ENCODE measurements at regions not wholly inside any gene's neighbourhood (a gene's known extent, or its start where the extent isn't known, plus 50 kb on each side); places are given as distances from the start of the nearest gene placed in this dataset.

DNA sequence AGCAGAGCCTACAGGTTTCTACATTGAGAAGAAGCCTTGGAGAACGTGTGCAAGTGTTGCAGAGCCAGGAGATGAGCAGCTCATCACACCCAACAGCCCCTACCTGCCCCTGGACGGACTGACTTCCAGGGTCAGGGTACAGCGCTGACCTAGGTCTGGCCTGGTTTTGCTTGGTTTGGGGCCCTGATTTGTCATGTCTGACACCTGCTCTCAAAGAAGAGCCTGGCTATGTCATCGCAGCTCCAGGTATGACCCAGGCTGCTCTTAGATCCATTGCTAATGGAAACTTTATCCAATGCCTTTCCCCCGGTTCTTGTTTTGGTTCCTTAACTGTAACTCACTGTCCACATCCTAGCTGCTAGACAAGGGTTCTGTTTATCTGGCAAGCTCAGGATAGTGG, 149.5 kb downstream of the CXCL12 start:
- no peak for TF ChIP-seq POLR2A (IDR thresholded peaks at IDR 0.05; ENCODE audit: low read length)
- no peak for TF ChIP-seq GATA1 (IDR thresholded peaks at IDR 0.05; ENCODE audit: low read depth, low read length)

DNA sequence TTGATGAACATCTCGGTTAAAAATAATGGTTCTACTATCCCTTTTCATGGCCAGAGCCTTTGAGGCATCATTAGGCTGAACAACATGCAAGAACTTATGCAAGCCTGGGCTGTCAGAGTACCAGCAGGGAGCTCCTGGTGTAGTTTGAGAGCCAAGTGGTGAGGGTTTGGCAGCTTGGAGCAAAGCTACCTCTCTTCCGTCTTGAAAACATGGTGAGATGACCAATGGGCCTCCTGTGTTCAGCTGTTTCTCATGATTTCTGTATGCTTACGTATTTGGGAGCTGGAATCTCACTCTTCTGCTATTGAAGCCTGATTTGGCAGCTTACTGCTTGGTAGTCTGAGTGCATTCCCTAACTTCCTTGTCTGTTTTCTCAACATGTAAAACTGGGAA, 150.4 kb downstream of the CXCL12 start:
- DNase-seq = no peak
- TF ChIP-seq GATA1 (IDR thresholded peaks at IDR 0.05; ENCODE audit: low read depth, low read length) (no peak), POLR2A (IDR thresholded peaks at IDR 0.05; ENCODE audit: low read length) (no peak)

More for the DNA sequence above, 149.5 kb downstream of the CXCL12 start:
- no peak for DNase-seq

DNA sequence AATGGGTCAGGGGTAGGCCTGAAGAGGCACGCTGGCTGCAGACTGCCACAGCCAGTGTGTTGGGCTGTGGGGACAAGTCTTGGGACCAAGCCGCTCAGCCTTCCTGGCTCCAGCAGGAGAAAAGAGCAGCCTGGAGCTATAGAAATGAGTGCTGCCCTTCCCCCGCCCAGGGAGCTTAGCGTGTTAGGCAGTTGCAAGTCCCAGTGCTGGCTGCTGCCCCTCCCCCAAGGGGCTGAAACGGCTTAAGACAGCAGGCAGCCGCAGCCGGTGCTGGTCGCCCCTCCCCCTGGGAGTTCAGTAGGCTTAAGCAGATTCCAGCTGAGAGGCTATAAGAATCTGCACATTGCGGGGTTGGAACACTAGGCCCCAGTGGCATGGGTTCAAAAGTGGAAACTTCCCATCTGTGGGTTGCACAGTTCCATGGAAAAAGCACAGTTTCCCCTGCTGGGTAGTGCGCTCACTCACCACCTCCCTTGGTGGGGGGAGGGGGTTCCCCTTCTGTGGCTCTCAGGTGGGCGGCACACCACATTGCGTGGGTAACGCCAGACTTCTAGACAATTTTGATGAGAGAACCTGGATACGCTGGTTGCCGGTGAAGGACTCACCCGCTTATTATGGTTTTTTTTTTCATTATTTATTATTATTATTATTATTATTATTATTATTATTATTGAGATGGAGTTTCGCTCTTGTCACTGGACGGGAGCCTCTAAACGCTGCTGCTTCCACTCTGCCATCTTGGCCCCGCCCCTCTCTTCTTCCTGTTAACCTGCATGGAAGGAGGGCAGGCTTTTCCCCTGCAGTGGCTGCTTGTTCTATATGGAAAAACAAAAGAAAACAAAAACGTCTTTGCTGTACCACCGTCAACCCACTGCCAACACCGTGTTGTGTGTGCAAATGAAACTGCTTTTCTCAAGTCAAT, 151.1 kb downstream of the CXCL12 start:
- no peak for DNase-seq
- TF ChIP-seq GATA1 (IDR thresholded peaks at IDR 0.05; ENCODE audit: low read depth, low read length) (no peak), POLR2A (IDR thresholded peaks at IDR 0.05; ENCODE audit: low read length) (no peak)

DNA sequence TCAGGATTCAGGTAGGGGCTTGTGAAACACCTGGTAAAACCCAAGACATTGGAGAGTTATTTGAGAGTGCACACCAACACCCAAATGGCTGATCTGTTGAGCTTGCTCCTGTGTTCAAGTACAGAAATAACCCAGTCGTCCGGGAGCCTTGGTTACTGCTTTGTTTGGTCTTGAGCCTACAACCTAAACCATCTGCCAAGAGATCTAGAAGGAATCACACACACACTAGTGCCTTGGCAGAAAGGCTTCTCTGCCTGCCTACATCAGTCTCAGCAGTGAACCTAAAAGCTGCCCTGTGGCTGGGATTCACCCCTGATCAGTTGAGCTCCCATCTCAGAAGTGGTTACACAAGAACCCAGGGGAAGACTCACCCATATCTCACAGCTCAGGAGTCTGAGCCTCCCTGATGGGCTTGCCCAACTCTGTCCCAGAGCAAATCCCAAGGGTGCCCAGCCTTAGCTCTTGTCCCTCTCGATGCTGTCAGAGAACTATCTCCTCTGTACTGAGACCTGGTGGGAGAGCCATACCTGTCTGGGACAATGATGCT, 167.6 kb downstream of the CXCL12 start:
- no peak for TF ChIP-seq POLR2A (IDR thresholded peaks at IDR 0.05; ENCODE audit: low read length)
- no peak for TF ChIP-seq GATA1 (IDR thresholded peaks at IDR 0.05; ENCODE audit: low read depth, low read length)
- no peak for DNase-seq

DNA sequence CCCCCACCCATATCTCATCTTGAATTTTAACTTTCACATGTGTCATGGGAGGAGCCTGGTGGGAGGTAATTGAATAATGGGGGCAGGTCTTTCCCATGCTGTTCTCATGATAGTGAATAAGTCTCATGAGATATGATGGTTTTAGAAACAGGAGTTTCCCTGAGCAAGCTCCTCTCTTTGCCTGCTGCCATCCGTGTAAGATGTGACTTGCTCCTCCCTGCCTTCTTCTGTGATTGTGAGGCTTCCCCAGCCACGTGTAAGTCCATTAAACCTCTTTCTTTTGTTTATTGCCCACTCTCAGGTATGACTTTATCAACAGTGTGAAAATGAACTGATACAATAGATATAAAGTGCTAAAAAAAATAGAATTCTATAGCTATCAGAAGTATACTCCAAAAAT, 168.8 kb downstream of the CXCL12 start:
- TF ChIP-seq POLR2A (IDR thresholded peaks at IDR 0.05; ENCODE audit: low read length) = no peak
- TF ChIP-seq GATA1 (IDR thresholded peaks at IDR 0.05; ENCODE audit: low read depth, low read length) = no peak
- DNase-seq = no peak

DNA sequence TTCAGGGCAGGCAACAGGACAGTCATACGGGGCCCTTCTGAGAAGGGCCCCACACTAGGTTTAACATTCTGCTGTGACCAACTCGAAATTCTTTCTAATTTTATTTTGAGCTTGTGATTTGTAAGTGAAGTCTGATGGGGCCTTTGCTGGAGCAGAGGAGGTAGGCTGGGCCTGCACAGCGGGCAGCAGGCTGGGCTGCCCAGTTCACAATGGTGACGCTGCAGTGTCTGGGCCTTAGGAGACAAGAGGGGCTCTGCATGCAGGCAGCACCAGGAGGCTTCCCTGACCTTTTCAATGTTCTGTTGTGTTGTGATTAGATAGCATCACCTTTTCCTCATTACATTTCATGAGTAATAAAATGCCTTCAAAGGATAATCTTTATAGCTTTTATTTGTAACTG, 175.1 kb downstream of the CXCL12 start:
- DNase-seq = no peak
- TF ChIP-seq POLR2A (IDR thresholded peaks at IDR 0.05; ENCODE audit: low read length) (no peak), GATA1 (IDR thresholded peaks at IDR 0.05; ENCODE audit: low read depth, low read length) (no peak)

- TF ChIP-seq GATA1 (IDR thresholded peaks at IDR 0.05; ENCODE audit: low read depth, low read length) (no peak), POLR2A (IDR thresholded peaks at IDR 0.05; ENCODE audit: low read length) (no peak)
- no peak for DNase-seq
These were observed 177.7 kb downstream of the CXCL12 start for GRCh38 chr10:44207160-44207559.

GRCh38 chr10:44206127-44206818, 178.6 kb downstream of the CXCL12 start:
- TF ChIP-seq POLR2A (IDR thresholded peaks at IDR 0.05; ENCODE audit: low read length) (no peak), GATA1 (IDR thresholded peaks at IDR 0.05; ENCODE audit: low read depth, low read length) (no peak)
- no peak for DNase-seq

DNA sequence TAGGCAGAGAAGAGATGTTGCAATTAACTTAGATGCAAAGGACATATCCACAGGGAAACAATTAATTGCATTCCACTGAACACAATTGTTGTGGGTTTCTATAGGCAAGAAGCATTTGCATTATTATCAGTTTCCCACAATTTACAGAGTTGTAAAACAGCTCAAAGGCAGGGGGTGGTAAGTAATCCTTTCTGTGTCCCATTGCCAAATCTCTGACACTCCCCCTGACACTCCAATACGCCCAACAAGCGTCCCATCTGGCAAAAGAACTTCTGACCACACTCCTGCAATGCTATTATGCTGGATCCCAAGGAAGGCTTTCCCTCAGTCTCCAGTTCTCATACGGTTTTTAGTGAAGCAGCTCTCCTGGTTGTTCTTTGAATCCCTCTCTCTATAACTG, 179.8 kb downstream of the CXCL12 start:
- TF ChIP-seq GATA1 (IDR thresholded peaks at IDR 0.05; ENCODE audit: low read depth, low read length) (no peak), POLR2A (IDR thresholded peaks at IDR 0.05; ENCODE audit: low read length) (no peak)
- DNase-seq = no peak

DNA sequence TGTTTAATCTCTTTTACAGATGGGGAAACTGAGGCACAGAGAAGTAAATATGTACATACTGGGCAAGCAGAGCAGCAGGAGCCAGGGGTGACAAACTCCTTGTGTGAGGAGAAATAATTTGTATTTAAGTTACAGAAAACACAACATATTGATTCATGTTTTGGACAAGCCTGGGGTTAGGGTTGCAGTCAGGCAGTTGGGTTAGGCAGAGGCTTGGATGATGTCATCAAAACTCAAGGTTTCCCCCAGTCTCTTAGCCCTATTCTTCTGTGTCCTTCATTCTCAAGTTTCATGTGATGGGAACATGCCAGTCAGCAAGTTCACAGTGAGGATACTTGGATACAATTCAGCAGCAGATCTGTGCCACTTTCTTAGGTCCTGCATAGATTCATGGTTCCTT, 181.4 kb downstream of the CXCL12 start:
- DNase-seq = no peak
- TF ChIP-seq GATA1 (IDR thresholded peaks at IDR 0.05; ENCODE audit: low read depth, low read length) (no peak), POLR2A (IDR thresholded peaks at IDR 0.05; ENCODE audit: low read length) (no peak)

DNA sequence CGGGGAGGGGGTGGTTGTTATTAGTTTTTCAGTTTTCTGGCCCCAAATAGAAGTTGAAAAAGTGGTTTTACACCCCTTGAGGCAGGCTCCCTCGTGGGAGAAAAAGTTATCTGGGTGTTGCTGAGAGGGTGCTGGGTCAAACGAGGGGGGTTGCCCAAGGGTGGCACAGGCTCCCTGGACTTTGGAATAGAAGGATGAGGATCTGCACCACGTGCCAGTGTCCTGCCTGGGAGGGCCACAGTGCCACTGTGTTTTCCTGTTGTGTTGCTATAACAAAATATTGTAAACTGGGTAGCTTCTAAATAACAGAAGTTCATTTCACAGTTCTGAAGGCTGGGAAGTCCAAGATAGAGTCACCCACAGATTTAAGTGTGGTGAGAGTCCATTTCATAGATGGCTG, 181.9 kb downstream of the CXCL12 start:
- no peak for TF ChIP-seq POLR2A (IDR thresholded peaks at IDR 0.05; ENCODE audit: low read length)
- no peak for TF ChIP-seq GATA1 (IDR thresholded peaks at IDR 0.05; ENCODE audit: low read depth, low read length)
- DNase-seq = no peak

DNA sequence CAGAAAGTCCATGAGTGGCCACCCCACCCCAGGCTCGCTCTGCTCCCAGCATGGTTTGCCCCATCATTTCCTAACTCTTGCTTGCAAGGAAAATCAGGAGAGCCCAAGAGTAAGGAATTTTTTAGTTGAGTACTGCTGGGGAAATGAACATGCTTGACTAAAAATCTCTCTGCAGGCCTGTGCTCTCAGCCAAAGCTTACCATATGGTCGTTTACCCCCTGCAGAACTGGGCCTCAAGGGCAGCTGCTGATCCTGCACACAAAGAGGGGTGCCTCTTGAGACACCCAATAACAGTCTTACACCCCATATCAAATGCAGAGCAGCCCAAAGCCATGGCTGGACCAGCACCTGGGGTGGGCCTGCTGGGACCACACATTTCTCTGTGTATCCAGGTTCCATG, 183.2 kb downstream of the CXCL12 start:
- DNase-seq = no peak
- TF ChIP-seq GATA1 (IDR thresholded peaks at IDR 0.05; ENCODE audit: low read depth, low read length) = no peak
- TF ChIP-seq POLR2A (IDR thresholded peaks at IDR 0.05; ENCODE audit: low read length) = no peak

DNA sequence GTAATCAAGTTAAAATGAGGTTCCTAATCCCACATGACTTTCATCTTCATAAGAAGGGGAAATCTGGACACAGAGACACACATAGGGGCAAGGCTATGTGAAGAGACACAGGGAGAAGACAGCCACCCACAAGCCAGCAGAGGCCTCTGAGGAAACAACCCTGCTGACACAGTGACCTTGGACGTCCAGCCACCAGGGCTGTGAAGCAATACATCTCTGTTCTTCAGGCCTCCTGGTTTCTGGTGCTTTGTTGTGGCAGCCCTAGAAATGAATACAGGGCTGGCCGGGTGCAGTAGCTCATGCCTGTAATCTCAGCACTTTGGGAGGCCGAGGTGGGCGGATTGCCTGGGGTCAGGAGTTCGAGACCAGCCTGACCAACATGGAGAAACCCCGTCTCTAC, 183.9 kb downstream of the CXCL12 start:
- no peak for DNase-seq
- TF ChIP-seq GATA1 (IDR thresholded peaks at IDR 0.05; ENCODE audit: low read depth, low read length) = no peak
- no peak for TF ChIP-seq POLR2A (IDR thresholded peaks at IDR 0.05; ENCODE audit: low read length)

GRCh38 chr10:44199991-44200655, 184.8 kb downstream of the CXCL12 start:
- no peak for TF ChIP-seq POLR2A (IDR thresholded peaks at IDR 0.05; ENCODE audit: low read length)
- TF ChIP-seq GATA1 (IDR thresholded peaks at IDR 0.05; ENCODE audit: low read depth, low read length) = no peak
- DNase-seq = no peak
